GM19455 (cell line): ENCODE measurements at regions not wholly inside any gene's neighbourhood (a gene's known extent, or its start where the extent isn't known, plus 50 kb on each side); places are given as distances from the start of the nearest gene placed in this dataset.

ENCODE experiments used
- ATAC-seq: cut with Tn5 transposase; IDR thresholded peaks from one replicate; pipeline ENCODE4 v1.9.1; 2021; ENCODE audit not compliant: unreplicated experiment

- ATAC-seq, result no peak
These were observed 57.3 kb downstream of the MAF start for GRCh38 chr16:79543219-79543618.

- ATAC-seq, result no peak
These were observed 58.2 kb downstream of the MAF start for GRCh38 chr16:79542237-79542774.

DNA sequence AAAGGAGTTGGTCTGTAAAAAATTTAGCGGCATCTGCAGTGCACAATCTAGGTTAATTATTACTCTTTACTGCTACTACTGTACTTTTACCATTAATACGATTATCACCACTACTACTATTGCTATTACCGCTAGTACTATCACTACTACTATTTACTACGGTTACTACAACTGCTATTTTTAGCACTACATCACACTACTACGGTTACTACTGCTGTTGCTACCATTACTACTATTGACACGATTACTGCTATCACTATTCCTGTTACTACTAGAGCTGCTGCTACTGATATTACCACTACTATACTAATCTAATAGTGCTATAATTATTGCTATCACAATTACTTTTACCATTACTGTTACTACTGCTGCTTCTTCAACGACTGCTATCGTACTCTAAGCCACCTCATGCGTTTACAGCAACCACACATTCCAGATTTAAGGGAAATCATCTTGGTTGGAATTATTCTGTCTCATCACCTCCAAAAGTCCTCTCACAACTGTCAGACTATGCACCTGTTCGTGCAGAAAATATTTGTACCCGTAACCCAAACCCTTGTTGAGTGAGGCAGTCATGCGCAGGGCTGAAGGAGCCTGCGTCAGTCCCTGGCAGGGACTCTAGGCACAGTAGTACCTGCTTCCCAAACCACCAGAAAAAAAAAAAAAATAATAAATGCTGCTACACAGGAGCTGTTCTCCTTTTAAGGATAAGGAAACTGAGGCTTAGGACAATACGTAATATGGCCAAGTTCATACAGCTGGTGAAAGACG lies 59.5 kb downstream of the MAF start:
- no peak for ATAC-seq

DNA sequence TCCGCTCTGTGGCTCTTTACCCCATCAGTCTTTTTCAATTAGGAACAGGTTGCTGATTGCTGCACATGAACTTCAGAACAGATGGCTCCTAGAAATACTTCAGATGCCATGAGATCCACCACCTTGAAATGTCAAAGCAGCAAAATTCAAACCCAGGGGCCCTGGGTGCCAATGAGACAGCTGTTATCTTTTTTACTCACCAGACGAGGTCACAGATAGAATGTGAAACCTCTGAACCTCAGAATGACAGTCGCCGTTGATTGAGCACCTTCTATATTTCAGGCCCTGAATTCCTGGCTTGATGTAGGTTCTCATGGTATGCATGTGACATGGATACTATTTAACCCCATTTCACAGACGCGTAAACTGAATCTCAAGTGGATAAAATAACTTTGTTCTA lies 63.0 kb downstream of the MAF start:
- no peak for ATAC-seq

DNA sequence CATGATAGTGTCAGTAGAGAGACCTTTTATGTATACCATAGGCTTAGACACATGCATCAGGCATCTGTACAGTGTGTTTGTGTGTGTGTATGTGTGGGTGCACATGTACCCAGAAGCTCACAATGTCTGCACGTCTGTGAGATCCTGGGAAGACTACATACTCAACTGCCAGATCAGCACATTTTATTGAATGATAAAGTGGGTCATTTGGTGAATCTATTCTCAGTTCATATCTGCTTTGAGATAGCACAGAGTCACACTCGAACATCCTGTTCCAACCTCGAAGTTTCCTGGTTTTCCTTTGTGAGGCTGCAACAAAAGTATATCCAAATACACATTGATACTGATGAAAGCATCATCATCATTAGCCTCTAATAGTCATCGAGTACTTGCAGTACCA lies 63.6 kb downstream of the MAF start:
- ATAC-seq, result no peak

GRCh38 chr16:79535130-79535529 lies 65.4 kb downstream of the MAF start:
- ATAC-seq, result no peak

GRCh38 chr16:79534143-79534542 lies 66.4 kb downstream of the MAF start:
- no peak for ATAC-seq

GRCh38 chr16:79533292-79533691 lies 67.2 kb downstream of the MAF start:
- no peak for ATAC-seq

DNA sequence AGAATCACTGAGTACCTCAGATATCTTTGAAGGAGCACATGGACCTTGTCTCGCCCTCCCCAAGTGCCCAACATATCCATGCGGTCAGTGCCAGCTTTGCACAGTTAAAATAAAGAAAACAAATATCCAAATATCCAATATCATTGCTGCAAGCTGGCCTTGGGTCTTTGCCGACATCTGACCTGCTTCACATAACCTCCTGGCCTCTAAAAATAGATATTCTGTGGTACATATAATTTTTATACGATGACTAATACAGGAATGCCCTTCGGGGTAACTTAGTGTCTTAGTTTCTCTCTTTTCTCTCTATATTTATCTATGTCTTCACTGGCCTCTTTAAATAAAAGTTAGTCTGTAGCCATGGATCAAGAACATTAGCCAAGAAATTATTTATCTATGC lies 67.8 kb downstream of the MAF start:
- ATAC-seq, result no peak

DNA sequence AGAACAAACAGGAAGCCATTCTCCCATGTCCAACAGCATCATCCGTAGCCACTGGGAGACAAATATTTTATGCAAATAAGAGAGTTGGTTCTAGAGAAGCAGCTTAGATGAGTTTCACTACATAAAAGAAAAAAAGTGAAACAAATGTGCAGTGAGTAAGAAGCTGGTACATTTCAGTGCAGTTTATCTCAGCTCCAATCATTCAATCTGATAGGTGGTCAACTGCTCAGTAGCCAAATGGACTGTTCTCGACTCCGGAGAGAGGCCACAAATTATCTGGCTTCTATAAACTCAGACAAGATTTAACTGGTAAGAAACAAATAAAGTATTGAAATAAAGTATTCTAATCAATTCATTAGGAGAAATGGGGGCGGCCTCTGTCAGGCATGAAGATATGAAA lies 68.3 kb downstream of the MAF start:
- ATAC-seq, result no peak

- ATAC-seq, result no peak
These were observed 72.2 kb downstream of the MAF start for GRCh38 chr16:79528338-79528737.

- no peak for ATAC-seq
These were observed 76.6 kb downstream of the MAF start for GRCh38 chr16:79523971-79524370.

- ATAC-seq, result no peak
These were observed 81.1 kb downstream of the MAF start for GRCh38 chr16:79519448-79519847.

GRCh38 chr16:79517156-79517555 lies 83.4 kb downstream of the MAF start:
- no peak for ATAC-seq

- no peak for ATAC-seq
These were observed 89.7 kb downstream of the MAF start for GRCh38 chr16:79510879-79511278.

- no peak for ATAC-seq
These were observed 90.6 kb downstream of the MAF start for GRCh38 chr16:79509906-79510305.

DNA sequence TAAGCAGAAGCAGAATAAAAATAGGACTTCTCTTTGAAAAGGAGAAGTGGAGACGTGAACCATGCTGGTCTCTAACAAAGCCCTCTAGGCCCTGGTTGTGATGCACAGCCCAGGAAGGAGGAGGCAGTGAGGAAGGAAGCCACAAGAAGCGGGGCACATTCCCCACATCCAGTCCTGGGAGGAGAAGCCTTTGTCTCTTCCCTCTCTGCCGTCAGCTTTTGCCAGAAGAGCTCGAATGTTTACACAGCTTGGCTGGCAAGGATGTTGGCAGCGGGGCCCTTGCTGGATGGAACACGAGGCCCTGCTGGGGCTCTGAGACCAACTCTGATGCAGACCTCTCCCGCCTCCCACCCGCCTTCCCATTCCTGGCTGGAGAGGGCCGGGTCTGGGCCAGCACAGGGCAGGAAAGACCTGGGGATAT lies 91.3 kb downstream of the MAF start:
- no peak for ATAC-seq

DNA sequence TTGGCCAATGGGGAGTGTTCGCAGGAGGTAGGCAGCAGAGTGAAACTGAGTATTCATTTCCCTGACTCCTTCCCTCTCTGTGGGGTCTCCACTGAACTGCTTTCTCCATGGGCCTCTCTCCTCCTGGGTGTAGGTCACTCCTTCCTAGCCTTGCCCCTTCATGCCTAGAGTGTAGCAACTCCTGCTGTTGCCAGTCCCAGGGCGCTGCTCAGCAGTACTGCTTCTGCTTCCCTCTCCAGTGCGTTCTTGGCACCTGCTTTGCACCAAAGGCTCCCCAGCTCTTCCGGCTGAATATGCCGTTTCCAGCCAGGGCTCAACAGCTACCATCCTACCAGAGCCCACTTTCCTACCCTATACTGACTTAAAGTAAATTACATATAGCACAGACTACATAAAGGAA lies 92.2 kb downstream of the MAF start:
- ATAC-seq, result no peak

GRCh38 chr16:79505344-79505743 lies 95.2 kb downstream of the MAF start:
- no peak for ATAC-seq

GRCh38 chr16:79503511-79503910 lies 97.0 kb downstream of the MAF start:
- no peak for ATAC-seq

GRCh38 chr16:79501446-79501845 lies 99.1 kb downstream of the MAF start:
- no peak for ATAC-seq

DNA sequence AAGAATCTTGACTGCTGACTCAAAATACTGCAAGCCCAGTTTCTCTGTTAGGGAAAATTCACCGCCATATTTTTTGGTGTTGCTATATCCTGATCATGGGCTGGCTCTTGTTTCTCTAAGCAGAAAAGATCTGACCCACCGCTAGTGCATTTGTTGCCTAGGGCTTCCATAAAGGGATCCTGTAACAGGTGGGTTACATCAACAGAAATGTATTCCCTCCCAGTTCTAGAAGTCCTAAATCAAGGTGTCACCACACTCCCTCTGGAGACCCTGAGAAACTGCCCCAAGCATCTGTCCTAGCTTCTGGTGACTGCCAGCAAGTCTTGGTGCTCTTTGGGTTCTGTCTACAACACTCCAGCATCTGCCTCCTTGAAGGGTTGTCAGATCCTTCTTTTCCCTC lies 99.7 kb downstream of the MAF start:
- ATAC-seq, result no peak

DNA sequence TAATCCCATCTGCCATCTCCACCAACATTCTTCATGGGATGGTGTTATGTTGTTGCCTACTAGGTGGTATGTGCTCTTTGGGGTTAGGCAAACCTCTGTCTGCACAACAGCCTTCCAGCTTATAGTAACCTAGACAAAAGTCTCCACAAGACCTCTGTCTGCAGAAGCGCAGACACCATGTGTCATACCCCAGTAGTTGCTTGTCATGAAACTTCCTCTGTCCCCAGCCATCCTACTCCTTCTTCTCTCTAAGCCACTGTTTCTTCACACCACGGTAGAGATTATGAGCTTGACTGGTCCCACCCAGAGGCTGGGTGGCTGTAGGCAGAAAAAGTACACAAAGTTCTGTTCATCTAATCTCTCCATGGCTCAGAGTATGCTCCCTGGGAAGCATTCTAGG lies 100.3 kb downstream of the MAF start:
- no peak for ATAC-seq
